ENCODE measurements at regions not wholly inside any gene's neighbourhood (a gene's known extent, or its start where the extent isn't known, plus 50 kb on each side); places are given as distances from the start of the nearest gene placed in this dataset.

GRCh38 chr10:22481106-22481505 lies 135.8 kb downstream of the SPAG6 start:
- Histone ChIP-seq H3K4me1 (ENCODE audit: control insufficient read depth, extremely low read depth, insufficient read depth, low read length) (no peaks in the 10 kb centered on the region), H3K9me3 (ENCODE audit: control insufficient read depth, insufficient read depth, low read depth, low read length) (no peaks in the 10 kb centered on the region), H2AFZ (ENCODE audit: low read length) (no peak overlapping the region), H3K79me2 (ENCODE audit: control insufficient read depth, insufficient read depth, low read length) (no peaks in the 10 kb centered on the region), H3K36me3 (ENCODE audit: control insufficient read depth, insufficient read depth, low read length) (no peaks in the 10 kb centered on the region), H3K27ac (ENCODE audit: insufficient read depth, low read length) (no peak overlapping the region), H3K4me2 (ENCODE audit: extremely low read depth, insufficient read depth, low read length) (no peak overlapping the region), H4K20me1 (ENCODE audit: control insufficient read depth, extremely low read depth, insufficient read depth, low read length) (no peaks in the 10 kb centered on the region), H3K9ac (ENCODE audit: insufficient read depth, low read length) (no peak overlapping the region), H3K27me3 (ENCODE audit: control insufficient read depth, insufficient read depth, low read length) (peaks cover 18% of the 10 kb centered on the region), H3K4me3 (replicated peaks in 1 of 4; ENCODE audit: control extremely low read depth in 1 of 4, insufficient read depth in 1 of 4, low read depth in 3 of 4, low read length in 4 of 4) (no peak overlapping the region)
- DNase-seq (ENCODE audit: low read depth in 2 of 2) = no peak
- TF ChIP-seq CTCF (conservative IDR thresholded peaks at IDR 0.05 in 1 of 2, IDR thresholded peaks at IDR 0.05 in 1 of 2; ENCODE audit: low read depth in 1 of 2, low read length in 2 of 2) = no peak
- TF ChIP-seq EZH2 (IDR thresholded peaks at IDR 0.05; ENCODE audit: low read length, missing control alignments) = no peak

- H3K36me3 ChIP-seq (ENCODE audit: control insufficient read depth, insufficient read depth, low read length) = no peaks in the 10 kb centered on the region
- H3K4me2 ChIP-seq (ENCODE audit: extremely low read depth, insufficient read depth, low read length) = no peak overlapping the region
- H3K4me1 ChIP-seq (ENCODE audit: control insufficient read depth, extremely low read depth, insufficient read depth, low read length) = no peaks in the 10 kb centered on the region
- H4K20me1 ChIP-seq (ENCODE audit: control insufficient read depth, extremely low read depth, insufficient read depth, low read length) = no peaks in the 10 kb centered on the region
- DNase-seq (ENCODE audit: low read depth in 2 of 2) = peak in 1 of 2 donors; percentile 22
- no peaks in the 10 kb centered on the region for H3K79me2 ChIP-seq (ENCODE audit: control insufficient read depth, insufficient read depth, low read length)
- no peak overlapping the region for H2AFZ ChIP-seq (ENCODE audit: low read length)
- no peak overlapping the region for H3K27ac ChIP-seq (ENCODE audit: insufficient read depth, low read length)
- no peak overlapping the region for H3K9ac ChIP-seq (ENCODE audit: insufficient read depth, low read length)
- no peaks in the 10 kb centered on the region for H3K9me3 ChIP-seq (ENCODE audit: control insufficient read depth, insufficient read depth, low read depth, low read length)
- peaks cover 10% of the 10 kb centered on the region for H3K27me3 ChIP-seq (ENCODE audit: control insufficient read depth, insufficient read depth, low read length)
- H3K4me3 ChIP-seq (replicated peaks in 1 of 4; ENCODE audit: control extremely low read depth in 1 of 4, insufficient read depth in 1 of 4, low read depth in 3 of 4, low read length in 4 of 4) = no peak overlapping the region
- TF ChIP-seq EZH2 (IDR thresholded peaks at IDR 0.05; ENCODE audit: low read length, missing control alignments) (no peak), CTCF (conservative IDR thresholded peaks at IDR 0.05 in 1 of 2, IDR thresholded peaks at IDR 0.05 in 1 of 2; ENCODE audit: low read depth in 1 of 2, low read length in 2 of 2) (no peak)
Measured at GRCh38 chr10:22481687-22482539, 136.6 kb downstream of the SPAG6 start.

- Histone ChIP-seq H3K27me3 (ENCODE audit: control insufficient read depth, insufficient read depth, low read length) (peaks cover 5% of the 10 kb centered on the region), H3K27ac (ENCODE audit: insufficient read depth, low read length) (no peak overlapping the region), H3K4me2 (ENCODE audit: extremely low read depth, insufficient read depth, low read length) (no peak overlapping the region), H3K79me2 (ENCODE audit: control insufficient read depth, insufficient read depth, low read length) (no peaks in the 10 kb centered on the region), H3K9me3 (ENCODE audit: control insufficient read depth, insufficient read depth, low read depth, low read length) (no peaks in the 10 kb centered on the region), H3K9ac (ENCODE audit: insufficient read depth, low read length) (no peak overlapping the region), H4K20me1 (ENCODE audit: control insufficient read depth, extremely low read depth, insufficient read depth, low read length) (no peaks in the 10 kb centered on the region), H3K4me1 (ENCODE audit: control insufficient read depth, extremely low read depth, insufficient read depth, low read length) (no peaks in the 10 kb centered on the region), H2AFZ (ENCODE audit: low read length) (no peak overlapping the region), H3K4me3 (replicated peaks in 1 of 4; ENCODE audit: control extremely low read depth in 1 of 4, insufficient read depth in 1 of 4, low read depth in 3 of 4, low read length in 4 of 4) (no peak overlapping the region), H3K36me3 (ENCODE audit: control insufficient read depth, insufficient read depth, low read length) (no peaks in the 10 kb centered on the region)
- DNase-seq (ENCODE audit: low read depth in 2 of 2) = no peak
- TF ChIP-seq CTCF (conservative IDR thresholded peaks at IDR 0.05 in 1 of 2, IDR thresholded peaks at IDR 0.05 in 1 of 2; ENCODE audit: low read depth in 1 of 2, low read length in 2 of 2) = no peak
- TF ChIP-seq EZH2 (IDR thresholded peaks at IDR 0.05; ENCODE audit: low read length, missing control alignments) = no peak
Measured at GRCh38 chr10:22483132-22483531, 137.8 kb downstream of the SPAG6 start.
